PC-3 (cell line): ENCODE measurements at regions not wholly inside any gene's neighbourhood (a gene's known extent, or its start where the extent isn't known, plus 50 kb on each side); places are given as distances from the start of the nearest gene placed in this dataset.

Source experiments
- ATAC-seq: fragments of 200-7000 bp; cut with Tn5 transposase; 2 replicates; pipeline ENCODE4 v1.9.1; 2020; ENCODE audit warnings: mild to moderate bottlenecking, moderate library complexity
- BruUV-seq: library from RNA; stranded (reverse); fragments of 400-500 nt; replicated peaks from 2 replicates; lab custom pipeline; 2021; lab: Mats Ljungman, UMichigan
- CTCF ChIA-PET: fragments of 300-600 bp; sonication (Branson Sonifier 250); formaldehyde crosslinking; loops from one replicate; lab custom pipeline; 2022; ENCODE audit warnings: antibody characterized with exemption; lab: Charles Lee
- POLR2A ChIA-PET: fragments of 300-600 bp; sonication (Branson Sonifier 250); formaldehyde crosslinking; loops from one replicate; lab custom pipeline; 2022; ENCODE audit warnings: antibody characterized with exemption; ENCODE audit not compliant: unreplicated experiment; lab: Charles Lee
- DNase-seq: peaks from one replicate; pipeline ENCODE4 v3.0.0-alpha.2; 2015
- H2AFZ ChIP-seq: fragments of 300-600 bp; sonication (generic); 2 replicates; pipeline ENCODE4 v1.6.0; 2016; ENCODE audit warnings: antibody characterized with exemption, low read length
- H3F3A ChIP-seq: fragments of 300-600 bp; sonication (generic); one replicate; pipeline ENCODE4 v1.6.0; 2017; ENCODE audit warnings: antibody characterized with exemption, low read length, control low read depth, mild to moderate bottlenecking; ENCODE audit not compliant: unreplicated experiment
- H3K27ac ChIP-seq: fragments of 300-600 bp; sonication (generic); 2 replicates; pipeline ENCODE4 v1.5.1; 2016; ENCODE audit warnings: mild to moderate bottlenecking, low read length
- H3K27me3 ChIP-seq: fragments of 300-600 bp; sonication (generic); 2 replicates; pipeline ENCODE4 v1.6.1; 2016; ENCODE audit warnings: low read length, mixed read lengths
- H3K36me3 ChIP-seq: fragments of 300-600 bp; sonication (generic); 2 replicates; pipeline ENCODE4 v1.6.1; 2016; ENCODE audit warnings: low read depth, mixed run types, low read length, mixed read lengths
- H3K4me1 ChIP-seq: fragments of 300-600 bp; sonication (generic); 2 replicates; pipeline ENCODE4 v1.5.1; 2016; ENCODE audit warnings: low read length; ENCODE audit not compliant: insufficient read depth
- H3K4me2 ChIP-seq: fragments of 300-600 bp; sonication (generic); 2 replicates; pipeline ENCODE4 v1.6.0; 2016; ENCODE audit warnings: low read length
- H3K4me3 ChIP-seq: fragments of 300-600 bp; sonication (generic); 2 replicates; pipeline ENCODE4 v1.5.1; 2016; ENCODE audit warnings: mild to moderate bottlenecking, low read length, mixed read lengths
- H3K79me2 ChIP-seq: fragments of 300-600 bp; sonication (generic); 2 replicates; pipeline ENCODE4 v1.6.1; 2017; ENCODE audit warnings: low read length, mixed read lengths
- H3K9ac ChIP-seq: fragments of 300-600 bp; sonication (generic); 2 replicates; pipeline ENCODE4 v1.6.0; 2016; ENCODE audit warnings: mild to moderate bottlenecking, low read length
- H3K9me2 ChIP-seq: fragments of 300-600 bp; sonication (generic); replicated peaks from 2 replicates; pipeline ENCODE4 v1.6.1; 2016; ENCODE audit warnings: mixed run types, low read length, mixed read lengths
- H3K9me3 ChIP-seq: fragments of 300-600 bp; sonication (generic); 2 replicates; pipeline ENCODE4 v1.6.1; 2016; ENCODE audit warnings: low read length, mixed read lengths
- H4K20me1 ChIP-seq: fragments of 300-600 bp; sonication (generic); 2 replicates; pipeline ENCODE4 v1.6.1; 2016; ENCODE audit warnings: low read length, mixed read lengths
- EZH2 ChIP-seq: fragments of 300-600 bp; sonication (generic); IDR thresholded peaks from one replicate; pipeline ENCODE4 v1.6.1; 2017; ENCODE audit warnings: antibody characterized with exemption, mild to moderate bottlenecking, low read length; ENCODE audit not compliant: unreplicated experiment
- EZH2phosphoT487 ChIP-seq: fragments of 300-600 bp; sonication (generic); IDR thresholded peaks from 2 replicates; pipeline ENCODE4 v1.6.1; 2018; ENCODE audit warnings: mild to moderate bottlenecking, antibody characterized with exemption, low read length, borderline replicate concordance
- intact Hi-C: fragments of 100-400 bp; cut with micrococcal nuclease; formaldehyde crosslinking; loops from 2 replicates; pipeline ENCODE4 v1.9.0; 2023
- TF ChIP-seq, protein P1 (sequence below): fragments of 300-600 bp; sonication (generic); conservative IDR thresholded peaks from 2 replicates; pipeline ENCODE4 v1.5.1; 2017; ENCODE audit warnings: antibody characterized with exemption, low read depth, mild to moderate bottlenecking, low read length

DNA sequence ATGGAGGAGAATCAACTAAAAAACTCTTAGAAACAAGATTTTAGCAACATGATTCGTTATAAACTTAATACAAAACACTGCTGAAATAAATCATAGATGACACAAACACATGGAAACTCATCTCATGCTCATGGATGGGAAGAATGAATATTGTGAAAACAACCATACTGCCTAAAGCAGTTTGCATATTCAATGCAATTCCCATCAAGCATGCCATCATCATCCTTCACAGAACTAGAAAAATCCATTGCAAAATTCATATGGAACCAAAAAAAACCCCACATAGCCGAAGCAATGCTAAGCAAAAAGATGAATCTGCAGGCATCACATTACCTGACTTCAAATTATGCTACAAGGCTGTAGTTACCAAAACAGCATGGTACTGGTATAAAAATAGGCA is 1015.8 kb upstream of the GRIA3 start:
- intact Hi-C loops, result no loop called here
- POLR2A ChIA-PET, result no interaction called here

DNA sequence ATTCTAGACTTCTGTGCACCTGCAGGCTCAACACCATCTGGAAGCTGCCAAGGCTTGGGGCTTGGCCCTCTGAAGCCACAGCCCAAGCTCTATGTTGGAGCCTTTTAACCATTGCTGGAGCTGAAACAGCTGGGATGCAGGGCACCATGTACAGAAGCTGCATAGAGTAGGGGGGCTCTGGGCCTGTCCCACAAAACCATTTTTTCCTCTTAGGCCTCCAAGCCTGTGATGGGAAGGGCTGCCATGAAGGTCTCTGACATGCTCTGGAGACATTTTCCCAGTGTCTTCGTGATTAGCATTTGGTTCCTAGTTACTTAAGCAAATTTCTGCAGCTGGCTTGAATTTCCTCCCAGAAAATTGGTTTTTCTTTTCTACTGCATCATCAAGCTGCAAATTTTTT is 999.3 kb upstream of the GRIA3 start:
- BruUV-seq, result no TSS peak
- H3K79me2 ChIP-seq, result no peaks in the 10 kb centered on the region
- ChIA-PET CTCF (no interaction called here), POLR2A (no interaction called here)
- H3K4me3 ChIP-seq, result no peak overlapping the region
- no peak overlapping the region for H3K27ac ChIP-seq
- no peaks in the 10 kb centered on the region for H3K4me1 ChIP-seq
- no peaks in the 10 kb centered on the region for H3K9me3 ChIP-seq
- intact Hi-C loops, result no loop called here
- H3K9me2 ChIP-seq, result no peaks in the 10 kb centered on the region
- no peaks in the 10 kb centered on the region for H3K36me3 ChIP-seq
- H3K27me3 ChIP-seq, result no peaks in the 10 kb centered on the region
- H2AFZ ChIP-seq, result no peak overlapping the region
- no peak overlapping the region for H3K4me2 ChIP-seq
- H3K9ac ChIP-seq, result no peak overlapping the region
- DNase-seq, result no peak
- ATAC-seq, result no peak
- no peaks in the 10 kb centered on the region for H3F3A ChIP-seq
- TF ChIP-seq, protein P1, sequence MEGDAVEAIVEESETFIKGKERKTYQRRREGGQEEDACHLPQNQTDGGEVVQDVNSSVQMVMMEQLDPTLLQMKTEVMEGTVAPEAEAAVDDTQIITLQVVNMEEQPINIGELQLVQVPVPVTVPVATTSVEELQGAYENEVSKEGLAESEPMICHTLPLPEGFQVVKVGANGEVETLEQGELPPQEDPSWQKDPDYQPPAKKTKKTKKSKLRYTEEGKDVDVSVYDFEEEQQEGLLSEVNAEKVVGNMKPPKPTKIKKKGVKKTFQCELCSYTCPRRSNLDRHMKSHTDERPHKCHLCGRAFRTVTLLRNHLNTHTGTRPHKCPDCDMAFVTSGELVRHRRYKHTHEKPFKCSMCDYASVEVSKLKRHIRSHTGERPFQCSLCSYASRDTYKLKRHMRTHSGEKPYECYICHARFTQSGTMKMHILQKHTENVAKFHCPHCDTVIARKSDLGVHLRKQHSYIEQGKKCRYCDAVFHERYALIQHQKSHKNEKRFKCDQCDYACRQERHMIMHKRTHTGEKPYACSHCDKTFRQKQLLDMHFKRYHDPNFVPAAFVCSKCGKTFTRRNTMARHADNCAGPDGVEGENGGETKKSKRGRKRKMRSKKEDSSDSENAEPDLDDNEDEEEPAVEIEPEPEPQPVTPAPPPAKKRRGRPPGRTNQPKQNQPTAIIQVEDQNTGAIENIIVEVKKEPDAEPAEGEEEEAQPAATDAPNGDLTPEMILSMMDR, result no peak
- TF ChIP-seq EZH2 (no peak), EZH2phosphoT487 (no peak)
- H4K20me1 ChIP-seq, result no peaks in the 10 kb centered on the region

More for the DNA sequence above, 1015.8 kb upstream of the GRIA3 start:
- Histone ChIP-seq H3K4me1 (no peaks in the 10 kb centered on the region), H2AFZ (no peak overlapping the region), H3F3A (no peaks in the 10 kb centered on the region), H3K27me3 (no peaks in the 10 kb centered on the region), H4K20me1 (no peaks in the 10 kb centered on the region), H3K9me3 (no peaks in the 10 kb centered on the region), H3K9ac (no peak overlapping the region), H3K27ac (no peak overlapping the region), H3K9me2 (no peaks in the 10 kb centered on the region), H3K36me3 (no peaks in the 10 kb centered on the region), H3K4me3 (no peak overlapping the region), H3K4me2 (no peak overlapping the region), H3K79me2 (no peaks in the 10 kb centered on the region)
- TF ChIP-seq EZH2phosphoT487 (no peak), EZH2 (no peak)
- TF ChIP-seq, protein P1, result no peak
- CTCF ChIA-PET, result no interaction called here
- no peak for DNase-seq
- ATAC-seq, result no peak
- no TSS peak for BruUV-seq

DNA sequence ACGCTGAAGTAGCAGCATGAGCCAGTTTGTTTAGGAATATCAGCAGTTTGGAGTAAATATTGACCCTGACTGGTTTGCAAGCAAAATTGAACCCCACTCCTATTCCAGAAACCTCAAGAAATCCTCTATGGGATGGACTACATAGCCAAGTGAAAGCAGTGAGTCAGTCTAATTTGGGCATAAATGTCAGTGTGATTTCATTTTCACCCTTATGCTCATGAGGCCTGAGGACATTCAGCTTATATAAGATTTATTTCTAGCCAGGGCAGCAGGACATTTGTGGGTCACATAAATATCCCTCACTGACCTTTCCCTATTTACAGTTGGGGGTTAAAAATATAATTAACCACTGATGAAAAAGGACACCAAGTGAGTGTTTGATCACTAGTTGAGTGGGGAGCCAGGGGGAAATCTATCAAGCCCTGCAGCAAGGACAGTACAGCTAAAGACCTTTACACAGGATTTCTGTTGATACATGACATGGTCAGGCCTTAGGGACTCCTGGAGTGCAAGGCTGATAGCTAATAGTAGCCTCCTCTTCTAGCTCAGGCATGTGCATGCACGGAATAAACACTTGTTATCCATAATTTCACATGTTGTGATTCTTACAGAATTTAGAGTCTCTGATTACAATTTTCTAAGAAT is 996.9 kb upstream of the GRIA3 start:
- Histone ChIP-seq H4K20me1 (no peaks in the 10 kb centered on the region), H3K36me3 (no peaks in the 10 kb centered on the region), H3K9ac (no peak overlapping the region), H3K79me2 (no peaks in the 10 kb centered on the region), H3K27ac (no peak overlapping the region), H3K4me1 (no peaks in the 10 kb centered on the region), H3K9me2 (no peaks in the 10 kb centered on the region), H3F3A (no peaks in the 10 kb centered on the region), H3K27me3 (no peaks in the 10 kb centered on the region), H3K9me3 (no peaks in the 10 kb centered on the region), H3K4me2 (no peak overlapping the region), H2AFZ (no peak overlapping the region), H3K4me3 (no peak overlapping the region)
- TF ChIP-seq EZH2phosphoT487, result no peak
- TF ChIP-seq, protein P1, result no peak
- no peak for TF ChIP-seq EZH2
- no peak for ATAC-seq
- POLR2A ChIA-PET, result no interaction called here
- CTCF ChIA-PET, result no interaction called here
- intact Hi-C loops, result no loop called here
- DNase-seq, result no peak
- BruUV-seq, result no TSS peak
